ENCODE measurements at regions not wholly inside any gene's neighbourhood (a gene's known extent, or its start where the extent isn't known, plus 50 kb on each side); places are given as distances from the start of the nearest gene placed in this dataset.

- no peak for TF ChIP-seq EZH2phosphoT487 (conservative IDR thresholded peaks at IDR 0.05; ENCODE audit: low read length)
- TF ChIP-seq CTCF (IDR thresholded peaks at IDR 0.05; ENCODE audit: insufficient read depth, low read length, poor library complexity, severe bottlenecking) = no peak
- Histone ChIP-seq H3K36me3 (ENCODE audit: low read length) (no peaks in the 10 kb centered on the region), H3K9me2 (replicated peaks; ENCODE audit: insufficient read depth, low read length) (no peaks in the 10 kb centered on the region)
Observed at GRCh38 chr6:48630511-48630910, 519.5 kb upstream of the PTCHD4 start.

GRCh38 chr6:48628316-48628715 is 517.3 kb upstream of the PTCHD4 start:
- Histone ChIP-seq H3K4me2 (ENCODE audit: low read depth, low read length, poor library complexity, severe bottlenecking) (no peak overlapping the region), H3K79me2 (ENCODE audit: insufficient read depth, low read length) (no peaks in the 10 kb centered on the region), H3K27me3 (ENCODE audit: low read length) (no peaks in the 10 kb centered on the region), H3F3A (ENCODE audit: insufficient read depth) (no peaks in the 10 kb centered on the region), H4K20me1 (ENCODE audit: low read depth, low read length) (no peaks in the 10 kb centered on the region), H3K36me3 (ENCODE audit: low read length) (no peaks in the 10 kb centered on the region), H2AFZ (ENCODE audit: low read depth, low read length, severe bottlenecking) (no peak overlapping the region), H3K9me3 (ENCODE audit: insufficient read depth, low read length) (no peaks in the 10 kb centered on the region), H3K27ac (ENCODE audit: low read depth, low read length) (no peak overlapping the region), H3K9ac (ENCODE audit: low read length) (no peak overlapping the region), H3K4me3 (ENCODE audit: insufficient read depth, low read length, poor library complexity, severe bottlenecking) (no peak overlapping the region), H3K9me2 (replicated peaks; ENCODE audit: insufficient read depth, low read length) (no peaks in the 10 kb centered on the region)
- TF ChIP-seq EZH2phosphoT487 (conservative IDR thresholded peaks at IDR 0.05; ENCODE audit: low read length) = no peak
- no peak for TF ChIP-seq CTCF (IDR thresholded peaks at IDR 0.05; ENCODE audit: insufficient read depth, low read length, poor library complexity, severe bottlenecking)

More at GRCh38 chr6:48630511-48630910, 519.5 kb upstream of the PTCHD4 start:
- Histone ChIP-seq H3K27ac (ENCODE audit: low read depth, low read length) (no peak overlapping the region), H3K4me2 (ENCODE audit: low read depth, low read length, poor library complexity, severe bottlenecking) (no peak overlapping the region), H3K4me3 (ENCODE audit: insufficient read depth, low read length, poor library complexity, severe bottlenecking) (no peak overlapping the region), H3K9ac (ENCODE audit: low read length) (no peak overlapping the region), H3K9me3 (ENCODE audit: insufficient read depth, low read length) (no peaks in the 10 kb centered on the region), H3F3A (ENCODE audit: insufficient read depth) (no peaks in the 10 kb centered on the region), H4K20me1 (ENCODE audit: low read depth, low read length) (no peaks in the 10 kb centered on the region), H2AFZ (ENCODE audit: low read depth, low read length, severe bottlenecking) (no peak overlapping the region), H3K79me2 (ENCODE audit: insufficient read depth, low read length) (no peaks in the 10 kb centered on the region), H3K27me3 (ENCODE audit: low read length) (no peaks in the 10 kb centered on the region)

GRCh38 chr6:48626421-48626820 is 515.4 kb upstream of the PTCHD4 start:
- no peak overlapping the region for H3K4me3 ChIP-seq (ENCODE audit: insufficient read depth, low read length, poor library complexity, severe bottlenecking)
- H3K79me2 ChIP-seq (ENCODE audit: insufficient read depth, low read length) = no peaks in the 10 kb centered on the region
- H3K9ac ChIP-seq (ENCODE audit: low read length) = no peak overlapping the region
- no peaks in the 10 kb centered on the region for H3F3A ChIP-seq (ENCODE audit: insufficient read depth)
- H3K9me3 ChIP-seq (ENCODE audit: insufficient read depth, low read length) = no peaks in the 10 kb centered on the region
- no peak overlapping the region for H3K4me2 ChIP-seq (ENCODE audit: low read depth, low read length, poor library complexity, severe bottlenecking)
- no peaks in the 10 kb centered on the region for H3K27me3 ChIP-seq (ENCODE audit: low read length)
- H3K36me3 ChIP-seq (ENCODE audit: low read length) = no peaks in the 10 kb centered on the region
- no peak overlapping the region for H2AFZ ChIP-seq (ENCODE audit: low read depth, low read length, severe bottlenecking)
- TF ChIP-seq CTCF (IDR thresholded peaks at IDR 0.05; ENCODE audit: insufficient read depth, low read length, poor library complexity, severe bottlenecking) (no peak), EZH2phosphoT487 (conservative IDR thresholded peaks at IDR 0.05; ENCODE audit: low read length) (no peak)
- H4K20me1 ChIP-seq (ENCODE audit: low read depth, low read length) = no peaks in the 10 kb centered on the region
- no peaks in the 10 kb centered on the region for H3K9me2 ChIP-seq (replicated peaks; ENCODE audit: insufficient read depth, low read length)
- H3K27ac ChIP-seq (ENCODE audit: low read depth, low read length) = no peak overlapping the region
